Astrocyte (in vitro differentiated cells and primary cell): ENCODE measurements at regions not wholly inside any gene's neighbourhood (a gene's known extent, or its start where the extent isn't known, plus 50 kb on each side); places are given as distances from the start of the nearest gene placed in this dataset.

Source experiments
- EZH2 ChIP-seq: IDR thresholded peaks from 2 replicates; pipeline ENCODE4 v1.6.1; 2012; ENCODE audit warnings: mild to moderate bottlenecking, low read length, inconsistent platforms; ENCODE audit not compliant: insufficient read depth
- TF ChIP-seq, protein P1 (sequence below): IDR thresholded peaks from 2 replicates; pipeline ENCODE4 v1.5.1; 2011; ENCODE audit warnings: low read depth, mild to moderate bottlenecking, inconsistent platforms, low read length, moderate library complexity; ENCODE audit not compliant: insufficient read depth

DNA sequence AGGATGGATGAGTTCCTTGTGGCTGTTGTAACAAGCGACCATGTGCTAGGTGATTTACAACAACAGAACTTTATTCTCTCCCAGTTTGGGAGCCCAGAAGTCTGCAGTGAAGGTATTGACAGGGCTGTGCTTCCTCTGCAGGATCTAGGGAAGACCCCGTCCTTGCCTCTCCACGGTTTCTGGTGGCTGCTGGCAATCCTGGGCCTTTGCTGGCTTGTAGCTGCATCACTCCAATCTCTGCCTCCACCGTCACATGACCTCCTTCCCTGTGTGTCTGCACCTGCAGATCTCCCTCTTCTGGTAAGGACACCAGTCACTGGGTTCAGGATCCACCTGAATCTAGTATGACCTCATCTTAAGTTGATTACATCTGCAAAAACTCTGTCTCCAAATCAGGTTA lies 115.6 kb downstream of the GLRX3 start:
- TF ChIP-seq EZH2, result no peak
- TF ChIP-seq, protein P1, sequence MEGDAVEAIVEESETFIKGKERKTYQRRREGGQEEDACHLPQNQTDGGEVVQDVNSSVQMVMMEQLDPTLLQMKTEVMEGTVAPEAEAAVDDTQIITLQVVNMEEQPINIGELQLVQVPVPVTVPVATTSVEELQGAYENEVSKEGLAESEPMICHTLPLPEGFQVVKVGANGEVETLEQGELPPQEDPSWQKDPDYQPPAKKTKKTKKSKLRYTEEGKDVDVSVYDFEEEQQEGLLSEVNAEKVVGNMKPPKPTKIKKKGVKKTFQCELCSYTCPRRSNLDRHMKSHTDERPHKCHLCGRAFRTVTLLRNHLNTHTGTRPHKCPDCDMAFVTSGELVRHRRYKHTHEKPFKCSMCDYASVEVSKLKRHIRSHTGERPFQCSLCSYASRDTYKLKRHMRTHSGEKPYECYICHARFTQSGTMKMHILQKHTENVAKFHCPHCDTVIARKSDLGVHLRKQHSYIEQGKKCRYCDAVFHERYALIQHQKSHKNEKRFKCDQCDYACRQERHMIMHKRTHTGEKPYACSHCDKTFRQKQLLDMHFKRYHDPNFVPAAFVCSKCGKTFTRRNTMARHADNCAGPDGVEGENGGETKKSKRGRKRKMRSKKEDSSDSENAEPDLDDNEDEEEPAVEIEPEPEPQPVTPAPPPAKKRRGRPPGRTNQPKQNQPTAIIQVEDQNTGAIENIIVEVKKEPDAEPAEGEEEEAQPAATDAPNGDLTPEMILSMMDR, result no peak
